SJCRH30 (cell line): ENCODE measurements at regions not wholly inside any gene's neighbourhood (a gene's known extent, or its start where the extent isn't known, plus 50 kb on each side); places are given as distances from the start of the nearest gene placed in this dataset.

Experiments used
- DNase-seq, 2 experiments: peaks; one replicate each; pipeline ENCODE4 v3.0.0-alpha.2; 2015 to 2020
- H3K27ac ChIP-seq: fragments of 250-450 bp; sonication (Bioruptor Pico); 2 replicates; pipeline ENCODE4 v1.5.1; 2020; ENCODE audit warnings: mild to moderate bottlenecking, moderate library complexity
- H3K27me3 ChIP-seq: fragments of 250-450 bp; sonication (Bioruptor Pico); 2 replicates; pipeline ENCODE4 v1.5.1; 2020; ENCODE audit warnings: mild to moderate bottlenecking, moderate library complexity
- H3K36me3 ChIP-seq: fragments of 250-450 bp; sonication (Bioruptor Pico); 2 replicates; pipeline ENCODE4 v1.5.1; 2020; ENCODE audit warnings: mild to moderate bottlenecking, moderate library complexity
- H3K4me1 ChIP-seq: fragments of 250-450 bp; sonication (Bioruptor Pico); 2 replicates; pipeline ENCODE4 v1.5.1; 2020; ENCODE audit warnings: mild to moderate bottlenecking, moderate library complexity
- H3K4me3 ChIP-seq: fragments of 250-450 bp; sonication (Bioruptor Pico); 2 replicates; pipeline ENCODE4 v1.5.1; 2020; ENCODE audit warnings: mild to moderate bottlenecking, moderate library complexity
- H3K9me3 ChIP-seq: fragments of 250-450 bp; sonication (Bioruptor Pico); replicated peaks from 2 replicates; pipeline ENCODE4 v1.5.1; 2020; ENCODE audit warnings: mild to moderate bottlenecking, moderate library complexity

DNA sequence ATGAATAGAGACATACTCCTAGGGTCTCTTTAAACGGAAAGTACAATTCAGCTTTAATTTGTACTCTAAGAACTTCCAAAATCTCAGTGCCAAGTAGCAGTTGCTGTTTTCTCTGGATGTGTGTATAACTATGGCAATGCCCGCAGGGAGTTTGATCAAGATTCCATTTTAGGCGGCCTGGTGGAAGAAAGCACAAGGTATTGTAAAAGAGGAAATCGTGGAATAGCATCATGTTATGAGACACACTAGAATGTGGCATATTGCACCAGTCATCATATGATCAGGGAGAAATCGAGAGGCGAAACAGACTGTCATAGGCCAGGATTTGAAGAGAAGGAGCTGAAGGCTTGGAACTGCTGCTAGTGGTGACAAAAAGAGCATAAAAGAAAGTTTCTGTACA lies 316.2 kb upstream of the FMN2 start:
- Histone ChIP-seq H3K9me3 (no peaks in the 10 kb centered on the region), H3K4me1 (peaks cover 2% of the 10 kb centered on the region; the same call in 1 of the 2 replicates), H3K27me3 (no peaks in the 10 kb centered on the region), H3K27ac (no peak overlapping the region), H3K36me3 (no peaks in the 10 kb centered on the region), H3K4me3 (no peak overlapping the region)
- no peak for DNase-seq

- H3K4me3 ChIP-seq, result no peak overlapping the region
- DNase-seq, result no peak
- H3K36me3 ChIP-seq, result no peaks in the 10 kb centered on the region
- peaks cover 2% of the 10 kb centered on the region; the same call in 1 of the 2 replicates for H3K4me1 ChIP-seq
- H3K27ac ChIP-seq, result no peak overlapping the region
- H3K27me3 ChIP-seq, result no peaks in the 10 kb centered on the region
- no peaks in the 10 kb centered on the region for H3K9me3 ChIP-seq
Measured at GRCh38 chr1:239778208-239778813, 313.4 kb upstream of the FMN2 start.

DNA sequence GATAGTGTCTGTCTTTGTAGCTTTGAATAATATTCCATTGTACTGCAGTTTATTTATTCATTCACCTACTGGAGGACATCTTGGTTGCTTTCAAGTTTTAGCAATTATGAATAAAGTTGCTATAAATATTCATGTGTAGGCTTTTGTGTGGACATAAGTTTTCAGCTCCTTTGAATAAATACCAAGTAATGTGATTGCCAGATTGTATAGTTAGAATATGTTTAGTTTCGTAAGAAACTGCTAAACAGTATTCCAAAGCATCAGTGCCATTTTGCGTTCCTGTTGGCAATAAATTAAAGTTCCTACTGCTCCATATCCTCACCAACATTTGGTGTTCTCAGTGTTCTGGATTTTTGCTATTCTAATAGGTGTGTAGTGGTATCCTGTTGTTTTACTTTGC lies 311.7 kb upstream of the FMN2 start:
- Histone ChIP-seq H3K36me3 (no peaks in the 10 kb centered on the region), H3K4me1 (no peaks in the 10 kb centered on the region; the same call in 1 of the 2 replicates), H3K9me3 (no peaks in the 10 kb centered on the region), H3K27ac (no peak overlapping the region), H3K27me3 (no peaks in the 10 kb centered on the region), H3K4me3 (no peak overlapping the region)
- no peak for DNase-seq

- Histone ChIP-seq H3K36me3 (no peaks in the 10 kb centered on the region), H3K27ac (peak overlapping the region; percentile 48; the same call in 1 of the 2 replicates), H3K4me3 (no peak overlapping the region), H3K4me1 (peaks cover 14% of the 10 kb centered on the region), H3K27me3 (no peaks in the 10 kb centered on the region), H3K9me3 (no peaks in the 10 kb centered on the region)
- DNase-seq, result no peak
Measured at GRCh38 chr1:239784896-239785295, 306.8 kb upstream of the FMN2 start.

GRCh38 chr1:239785576-239785975 lies 306.1 kb upstream of the FMN2 start:
- peak in 1 of 2 experiments; percentile 69 for DNase-seq
- no peaks in the 10 kb centered on the region for H3K9me3 ChIP-seq

DNA sequence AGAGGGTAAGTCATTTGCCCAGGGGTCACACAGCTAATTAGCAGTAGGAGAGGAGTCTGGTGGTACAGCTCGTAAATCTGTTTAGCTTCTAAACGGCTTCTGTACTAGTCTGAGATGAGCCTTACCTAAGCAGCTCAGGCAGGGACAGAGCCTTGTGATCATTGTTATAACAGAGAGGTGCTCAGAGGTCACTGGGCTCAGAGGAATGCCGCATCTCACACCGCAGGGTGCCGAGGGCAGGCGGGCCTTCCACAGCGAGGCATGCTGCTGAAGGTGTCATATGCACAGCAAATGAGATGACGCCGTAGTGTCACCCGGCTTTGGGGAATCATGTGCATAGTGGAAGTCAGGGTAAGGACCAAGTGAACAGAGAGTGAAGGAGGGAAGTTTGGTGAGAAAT lies 305.2 kb upstream of the FMN2 start:
- Histone ChIP-seq H3K9me3 (no peaks in the 10 kb centered on the region), H3K4me3 (no peak overlapping the region), H3K27ac (no peak overlapping the region), H3K4me1 (peaks cover 14% of the 10 kb centered on the region), H3K36me3 (no peaks in the 10 kb centered on the region), H3K27me3 (no peaks in the 10 kb centered on the region)
- no peak for DNase-seq

More at GRCh38 chr1:239785576-239785975, 306.1 kb upstream of the FMN2 start:
- Histone ChIP-seq H3K27me3 (no peaks in the 10 kb centered on the region), H3K27ac (peak overlapping the region; percentile 48), H3K4me1 (peaks cover 14% of the 10 kb centered on the region), H3K36me3 (no peaks in the 10 kb centered on the region), H3K4me3 (no peak overlapping the region)

DNA sequence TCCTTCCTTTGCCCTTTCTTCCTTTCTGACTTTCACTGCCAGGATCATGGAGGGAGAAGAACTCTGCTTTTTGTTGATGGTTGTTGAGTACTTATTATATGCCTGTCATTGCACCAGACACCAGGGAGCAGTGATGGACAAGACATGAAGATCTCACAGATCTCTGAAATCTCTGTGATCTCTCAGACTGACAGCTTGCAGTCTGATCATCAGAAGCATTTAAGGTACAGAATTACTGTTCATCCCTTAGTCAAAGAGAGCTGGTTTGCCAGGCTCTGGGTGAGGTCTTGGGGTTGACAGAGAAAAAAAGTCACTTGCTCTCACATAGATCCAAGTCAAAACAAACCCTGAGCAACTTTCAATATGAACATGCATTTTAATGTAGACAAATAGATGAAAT lies 299.5 kb upstream of the FMN2 start:
- Histone ChIP-seq H3K27me3 (no peaks in the 10 kb centered on the region), H3K9me3 (no peaks in the 10 kb centered on the region), H3K36me3 (no peaks in the 10 kb centered on the region), H3K4me1 (no peaks in the 10 kb centered on the region), H3K27ac (no peak overlapping the region), H3K4me3 (no peak overlapping the region)
- no peak for DNase-seq

DNA sequence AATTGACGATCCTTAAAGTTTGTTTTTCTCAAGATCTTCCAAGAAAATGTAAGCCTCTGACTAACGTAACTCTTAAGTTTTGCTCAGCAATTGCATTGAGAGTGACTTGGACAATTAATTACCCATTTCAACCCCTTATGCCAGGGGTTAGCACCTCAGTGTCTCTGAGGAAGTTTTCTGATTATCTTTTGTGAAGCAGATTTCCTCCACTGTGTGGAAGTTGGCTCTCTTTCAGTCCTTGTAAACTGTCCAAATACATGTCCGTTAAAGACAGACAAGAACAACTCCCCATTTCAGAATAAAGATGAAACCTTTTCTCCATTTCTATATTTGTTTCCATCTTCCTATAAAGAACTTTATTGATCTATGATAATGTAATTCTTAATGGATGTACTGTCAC lies 296.4 kb upstream of the FMN2 start:
- Histone ChIP-seq H3K36me3 (no peaks in the 10 kb centered on the region), H3K4me3 (no peak overlapping the region), H3K4me1 (no peaks in the 10 kb centered on the region), H3K9me3 (no peaks in the 10 kb centered on the region), H3K27ac (no peak overlapping the region), H3K27me3 (no peaks in the 10 kb centered on the region)
- no peak for DNase-seq

DNA sequence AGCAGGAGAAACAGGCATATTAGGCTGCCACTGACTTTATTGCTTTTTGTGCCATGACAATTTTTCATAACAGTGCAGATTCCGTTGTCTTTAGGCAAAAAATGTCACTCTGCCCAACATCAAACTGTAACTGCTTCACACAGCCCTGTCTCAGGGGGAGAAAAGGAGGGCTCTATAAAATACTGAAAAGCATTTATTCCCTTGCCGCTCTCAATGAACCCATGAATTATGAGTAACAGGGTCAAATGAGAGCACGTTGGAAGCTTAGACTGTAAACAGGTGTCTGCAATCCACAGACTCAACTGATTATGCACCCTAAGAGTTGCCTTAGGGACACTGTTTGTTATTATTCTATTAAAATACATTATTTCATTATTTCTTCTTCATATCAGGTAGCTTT lies 292.1 kb upstream of the FMN2 start:
- DNase-seq, result no peak
- Histone ChIP-seq H3K36me3 (no peaks in the 10 kb centered on the region), H3K9me3 (no peaks in the 10 kb centered on the region), H3K4me1 (no peaks in the 10 kb centered on the region), H3K4me3 (no peak overlapping the region), H3K27ac (no peak overlapping the region), H3K27me3 (no peaks in the 10 kb centered on the region)

GRCh38 chr1:239800861-239801260 lies 290.8 kb upstream of the FMN2 start:
- Histone ChIP-seq H3K36me3 (no peaks in the 10 kb centered on the region), H3K27me3 (no peaks in the 10 kb centered on the region), H3K4me1 (no peaks in the 10 kb centered on the region), H3K9me3 (no peaks in the 10 kb centered on the region), H3K4me3 (no peak overlapping the region), H3K27ac (no peak overlapping the region)
- no peak for DNase-seq

GRCh38 chr1:239802275-239802674 lies 289.4 kb upstream of the FMN2 start:
- Histone ChIP-seq H3K27ac (no peak overlapping the region), H3K27me3 (no peaks in the 10 kb centered on the region), H3K4me1 (no peaks in the 10 kb centered on the region), H3K9me3 (no peaks in the 10 kb centered on the region), H3K36me3 (no peaks in the 10 kb centered on the region), H3K4me3 (no peak overlapping the region)
- DNase-seq, result no peak

DNA sequence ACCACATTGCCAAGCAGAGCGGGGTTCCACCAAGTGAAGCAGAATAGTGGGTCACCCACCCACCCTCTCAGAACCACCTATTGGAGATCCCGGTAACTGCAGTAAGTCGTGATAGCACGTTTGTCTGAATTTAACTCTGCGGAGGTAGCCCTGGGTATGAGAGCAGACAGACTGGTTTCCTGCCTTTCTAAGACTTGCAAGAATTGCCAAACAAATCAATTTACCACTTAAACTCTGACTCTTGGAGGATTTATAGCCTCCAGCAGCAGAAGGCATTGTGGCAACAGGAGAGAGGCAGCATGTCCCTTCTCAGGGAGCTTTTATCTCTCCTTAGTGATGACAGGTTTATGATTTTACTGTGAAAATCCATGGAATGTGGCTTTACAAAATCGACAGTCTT lies 287.9 kb upstream of the FMN2 start:
- Histone ChIP-seq H3K27me3 (no peaks in the 10 kb centered on the region), H3K4me3 (no peak overlapping the region), H3K27ac (no peak overlapping the region), H3K36me3 (no peaks in the 10 kb centered on the region), H3K9me3 (no peaks in the 10 kb centered on the region), H3K4me1 (no peaks in the 10 kb centered on the region)
- DNase-seq, result no peak

GRCh38 chr1:239804266-239804665 lies 287.4 kb upstream of the FMN2 start:
- Histone ChIP-seq H3K9me3 (no peaks in the 10 kb centered on the region), H3K27me3 (no peaks in the 10 kb centered on the region), H3K4me1 (peaks cover 2% of the 10 kb centered on the region), H3K27ac (no peak overlapping the region), H3K4me3 (no peak overlapping the region), H3K36me3 (no peaks in the 10 kb centered on the region)
- no peak for DNase-seq

GRCh38 chr1:239805042-239805441 lies 286.6 kb upstream of the FMN2 start:
- H3K4me3 ChIP-seq, result no peak overlapping the region
- H3K27ac ChIP-seq, result no peak overlapping the region
- peaks cover 8% of the 10 kb centered on the region for H3K4me1 ChIP-seq
- no peaks in the 10 kb centered on the region for H3K27me3 ChIP-seq
- H3K9me3 ChIP-seq, result no peaks in the 10 kb centered on the region
- DNase-seq, result no peak
- H3K36me3 ChIP-seq, result no peaks in the 10 kb centered on the region

GRCh38 chr1:239805851-239806772 lies 285.6 kb upstream of the FMN2 start:
- H3K4me3 ChIP-seq, result no peak overlapping the region
- DNase-seq, result no peak
- no peaks in the 10 kb centered on the region for H3K9me3 ChIP-seq
- no peaks in the 10 kb centered on the region for H3K27me3 ChIP-seq
- H3K36me3 ChIP-seq, result no peaks in the 10 kb centered on the region
- H3K27ac ChIP-seq, result no peak overlapping the region
- peaks cover 16% of the 10 kb centered on the region for H3K4me1 ChIP-seq
